ENCODE measurements at regions not wholly inside any gene's neighbourhood (a gene's known extent, or its start where the extent isn't known, plus 50 kb on each side); places are given as distances from the start of the nearest gene placed in this dataset.

- TF ChIP-seq ZBTB46 (CRISPR knock-in tag; IDR thresholded peaks at IDR 0.05; ENCODE audit: borderline replicate concordance) (no peak), ZNF749 (CRISPR knock-in tag; IDR thresholded peaks at IDR 0.05; ENCODE audit: borderline replicate concordance) (no peak), ZNF704 (CRISPR knock-in tag; IDR thresholded peaks at IDR 0.05; ENCODE audit: borderline replicate concordance) (no peak), PHB2 (IDR thresholded peaks at IDR 0.05; ENCODE audit: partially characterized antibody) (no peak), BRF2 (CRISPR knock-in tag; IDR thresholded peaks at IDR 0.05) (no peak), NR3C1 (CRISPR knock-in tag; IDR thresholded peaks at IDR 0.05) (no peak), SIX1 (CRISPR knock-in tag; IDR thresholded peaks at IDR 0.05; ENCODE audit: borderline replicate concordance) (no peak), ZNF224 (CRISPR knock-in tag; IDR thresholded peaks at IDR 0.05) (no peak), RNF2 (conservative IDR thresholded peaks at IDR 0.05; ENCODE audit: low read depth) (no peak), ZIK1 (CRISPR knock-in tag; IDR thresholded peaks at IDR 0.05; ENCODE audit: borderline replicate concordance, low read depth) (no peak), ZSCAN21 (CRISPR knock-in tag; IDR thresholded peaks at IDR 0.05; ENCODE audit: borderline replicate concordance) (no peak), SP4 (CRISPR knock-in tag; IDR thresholded peaks at IDR 0.05) (no peak), RORA (CRISPR knock-in tag; IDR thresholded peaks at IDR 0.05) (no peak), NFKBIZ (CRISPR knock-in tag; IDR thresholded peaks at IDR 0.05) (no peak), SMARCE1 (IDR thresholded peaks at IDR 0.05; ENCODE audit: borderline replicate concordance) (no peak), HNRNPUL1 (IDR thresholded peaks at IDR 0.05; ENCODE audit: low read depth, low read length) (peak; percentile 100), SNRNP70 (IDR thresholded peaks at IDR 0.05; ENCODE audit: low read depth, low read length) (no peak)
- TF ChIP-seq, protein P1, sequence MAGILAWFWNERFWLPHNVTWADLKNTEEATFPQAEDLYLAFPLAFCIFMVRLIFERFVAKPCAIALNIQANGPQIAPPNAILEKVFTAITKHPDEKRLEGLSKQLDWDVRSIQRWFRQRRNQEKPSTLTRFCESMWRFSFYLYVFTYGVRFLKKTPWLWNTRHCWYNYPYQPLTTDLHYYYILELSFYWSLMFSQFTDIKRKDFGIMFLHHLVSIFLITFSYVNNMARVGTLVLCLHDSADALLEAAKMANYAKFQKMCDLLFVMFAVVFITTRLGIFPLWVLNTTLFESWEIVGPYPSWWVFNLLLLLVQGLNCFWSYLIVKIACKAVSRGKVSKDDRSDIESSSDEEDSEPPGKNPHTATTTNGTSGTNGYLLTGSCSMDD (CRISPR knock-in tag; IDR thresholded peaks at IDR 0.05), result no peak
These were observed 1704.7 kb downstream of the HACE1 start (continued) for GRCh38 chr6:103154779-103155572.

Measured in HepG2 (cell line).